GM08714 (cell line): ENCODE measurements at regions not wholly inside any gene's neighbourhood (a gene's known extent, or its start where the extent isn't known, plus 50 kb on each side); places are given as distances from the start of the nearest gene placed in this dataset.

Source experiments
- H3K4me3 ChIP-seq: fragments of 200-500 bp; sonication (Bioruptor generic); 2 replicates; pipeline ENCODE4 v1.5.1; 2014; ENCODE audit warnings: mild to moderate bottlenecking, low read length, inconsistent platforms
- ZNF274 ChIP-seq: IDR thresholded peaks from 2 replicates; pipeline ENCODE4 v1.6.1; 2012; ENCODE audit warnings: mild to moderate bottlenecking, low read depth, low read length

- TF ChIP-seq ZNF274 = no peak
- H3K4me3 ChIP-seq = no peak overlapping the region
Measured at GRCh38 chr13:22744688-22745452, 435.9 kb upstream of the SGCG start.

GRCh38 chr13:22748866-22749577 is 431.8 kb upstream of the SGCG start:
- H3K4me3 ChIP-seq = no peak overlapping the region
- TF ChIP-seq ZNF274 = no peak

GRCh38 chr13:22749626-22750025 is 431.2 kb upstream of the SGCG start:
- no peak for TF ChIP-seq ZNF274
- no peak overlapping the region for H3K4me3 ChIP-seq

- TF ChIP-seq ZNF274 = no peak
- no peak overlapping the region for H3K4me3 ChIP-seq
Measured at GRCh38 chr13:22757530-22758120, 423.2 kb upstream of the SGCG start.

- no peak for TF ChIP-seq ZNF274
- H3K4me3 ChIP-seq = no peak overlapping the region
Measured at GRCh38 chr13:22758245-22758644, 422.5 kb upstream of the SGCG start.

GRCh38 chr13:22761709-22762108 is 419.1 kb upstream of the SGCG start:
- no peak for TF ChIP-seq ZNF274
- H3K4me3 ChIP-seq = no peak overlapping the region

- no peak for TF ChIP-seq ZNF274
Measured at GRCh38 chr13:22765547-22765946, 415.2 kb upstream of the SGCG start.

GRCh38 chr13:22770891-22771290 is 409.9 kb upstream of the SGCG start:
- H3K4me3 ChIP-seq = no peak overlapping the region
- no peak for TF ChIP-seq ZNF274

More at GRCh38 chr13:22765547-22765946, 415.2 kb upstream of the SGCG start:
- no peak overlapping the region for H3K4me3 ChIP-seq

- TF ChIP-seq ZNF274 = no peak
- H3K4me3 ChIP-seq = no peak overlapping the region
Measured at GRCh38 chr13:22773465-22773864, 407.3 kb upstream of the SGCG start.

- H3K4me3 ChIP-seq = no peak overlapping the region
- no peak for TF ChIP-seq ZNF274
Measured at GRCh38 chr13:22776394-22777186, 404.2 kb upstream of the SGCG start.

- H3K4me3 ChIP-seq = no peak overlapping the region
- no peak for TF ChIP-seq ZNF274
Measured at GRCh38 chr13:22777207-22777606, 403.6 kb upstream of the SGCG start.

- TF ChIP-seq ZNF274 = no peak
- H3K4me3 ChIP-seq = no peak overlapping the region
Measured at GRCh38 chr13:22789027-22789593, 391.7 kb upstream of the SGCG start.

- no peak overlapping the region for H3K4me3 ChIP-seq
- TF ChIP-seq ZNF274 = no peak
Measured at GRCh38 chr13:22789916-22790315, 390.9 kb upstream of the SGCG start.

GRCh38 chr13:22793598-22794134 is 387.1 kb upstream of the SGCG start:
- no peak for TF ChIP-seq ZNF274
- H3K4me3 ChIP-seq = no peak overlapping the region
